Kidney (tissue), 13 donors: ENCODE measurements at regions not wholly inside any gene's neighbourhood (a gene's known extent, or its start where the extent isn't known, plus 50 kb on each side); places are given as distances from the start of the nearest gene placed in this dataset.
A peak's percentile ranks its signal among the peaks of the same experiment; 100 is the strongest.

Experiments used
- DNase-seq, 5 donors: peaks; one replicate each; pipeline ENCODE4 v3.0.0-alpha.2; 2013 to 2020
- FAIRE-seq: peaks from 2 replicates; lab custom pipeline; 2012; peaks lifted over from hg19 to GRCh38; lab: Jason Lieb, UNC
- H3K27ac ChIP-seq, 2 donors: one replicate each; pipeline ENCODE4 v1.7.0; 2013; ENCODE audit warnings: low read depth in 2 of 2, low read length in 2 of 2, inconsistent platforms in 1 of 2
- H3K27me3 ChIP-seq: one replicate; pipeline ENCODE4 v1.7.1; 2013; ENCODE audit warnings: low read length, inconsistent platforms; ENCODE audit not compliant: control insufficient read depth, insufficient read depth
- H3K36me3 ChIP-seq, 3 donors: one replicate each; pipeline versions ENCODE4 v1.7.0 to v1.7.1; 2013; ENCODE audit warnings: low read length in 3 of 3, control low read depth in 1 of 3, inconsistent platforms in 1 of 3; ENCODE audit not compliant: insufficient read depth in 3 of 3, control insufficient read depth in 2 of 3
- H3K4me1 ChIP-seq, 3 donors: one replicate each; pipeline versions ENCODE4 v1.7.0 to v1.7.1; 2013; ENCODE audit warnings: low read length in 3 of 3, inconsistent platforms in 1 of 3, low read depth in 1 of 3; ENCODE audit not compliant: control insufficient read depth in 2 of 3, insufficient read depth in 2 of 3
- H3K4me3 ChIP-seq, 3 donors: one replicate each; pipeline versions ENCODE4 v1.7.0 to v1.8.1; 2013; ENCODE audit warnings: low read length in 3 of 3, control low read depth in 1 of 3, inconsistent platforms in 1 of 3
- H3K9ac ChIP-seq, 3 donors: one replicate each; pipeline versions ENCODE4 v1.7.0 to v1.7.1; 2013; ENCODE audit warnings: low read length in 3 of 3, control low read depth in 1 of 3, inconsistent platforms in 1 of 3
- H3K9me3 ChIP-seq, 3 donors: one replicate each; pipeline versions ENCODE4 v1.7.0 to v1.7.1; 2013; ENCODE audit warnings: low read length in 3 of 3, control low read depth in 1 of 3, inconsistent platforms in 1 of 3; ENCODE audit not compliant: control insufficient read depth in 2 of 3, insufficient read depth in 1 of 3
- intact Hi-C: fragments of 100-400 bp; cut with DNase I; formaldehyde crosslinking; loops from one replicate; pipeline ENCODE4 v1.11.1; 2022
- TF ChIP-seq, protein P1 (sequence below): IDR thresholded peaks from 3 replicates; pipeline ENCODE4 v1.5.1; 2012; ENCODE audit warnings: mild to moderate bottlenecking, moderate library complexity, borderline replicate concordance; ENCODE audit not compliant: insufficient read depth; ENCODE audit errors: extremely low read depth
- donor health status: control.
- donor health status: control.
- donor health status: control.
- donor health status: control.
- donor health status: control.
- donor health status: DM: yes; HTN: yes; CAD: no.
- donor health status: Normal renal cell carcinoma (clear cell type).

DNA sequence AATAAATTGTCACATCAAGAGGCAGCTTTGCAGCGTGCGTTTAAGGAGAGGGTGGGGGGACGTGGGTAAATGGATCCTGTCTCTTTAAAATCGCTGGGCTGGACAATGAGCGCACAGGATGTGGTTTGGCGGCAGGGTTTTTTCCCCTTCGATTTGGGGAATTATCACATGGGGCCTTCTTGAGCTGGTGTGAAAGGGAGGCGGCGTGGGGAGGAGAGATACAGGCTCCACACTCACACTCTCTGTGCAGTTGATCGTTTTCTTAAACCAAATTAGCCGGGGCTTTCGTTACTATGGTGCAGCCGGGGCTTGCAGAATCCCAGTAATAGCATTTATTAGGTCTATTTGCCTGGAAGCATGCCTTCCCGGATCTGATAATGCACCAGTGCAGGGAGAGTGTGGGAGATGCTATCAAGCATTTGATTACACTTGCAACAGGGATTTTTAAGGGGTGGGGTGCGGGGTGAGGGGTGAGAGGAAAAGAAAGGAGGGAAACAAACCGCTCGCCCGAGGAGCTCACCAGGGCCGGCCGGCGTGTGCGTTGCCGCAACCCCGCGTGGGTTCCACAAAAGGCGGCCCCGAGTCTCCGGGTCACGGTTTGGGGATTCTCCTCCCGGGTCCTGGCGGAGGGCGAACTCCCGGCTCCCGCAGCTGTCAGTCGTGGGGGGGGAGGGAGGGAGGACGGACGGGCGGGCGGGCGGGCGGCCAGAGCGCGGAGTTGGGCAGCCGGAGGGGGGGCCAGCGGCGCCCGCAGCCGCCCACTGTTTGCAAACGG is 58.8 kb upstream of the GSE1 start:
- peak overlapping the region in 1 of 3 donors; percentile 46 for H3K9ac ChIP-seq
- DNase-seq (peak in 4 of 5 donors; percentile 59 to 87 (median 76)), FAIRE-seq (no peak)
- intact Hi-C loops: no loop called here
- peaks cover 0 to 25% (median 19%) of the 10 kb centered on the region in 3 donors for H3K4me1 ChIP-seq
- no peaks in the 10 kb centered on the region for H3K27me3 ChIP-seq
- TF ChIP-seq, protein P1, sequence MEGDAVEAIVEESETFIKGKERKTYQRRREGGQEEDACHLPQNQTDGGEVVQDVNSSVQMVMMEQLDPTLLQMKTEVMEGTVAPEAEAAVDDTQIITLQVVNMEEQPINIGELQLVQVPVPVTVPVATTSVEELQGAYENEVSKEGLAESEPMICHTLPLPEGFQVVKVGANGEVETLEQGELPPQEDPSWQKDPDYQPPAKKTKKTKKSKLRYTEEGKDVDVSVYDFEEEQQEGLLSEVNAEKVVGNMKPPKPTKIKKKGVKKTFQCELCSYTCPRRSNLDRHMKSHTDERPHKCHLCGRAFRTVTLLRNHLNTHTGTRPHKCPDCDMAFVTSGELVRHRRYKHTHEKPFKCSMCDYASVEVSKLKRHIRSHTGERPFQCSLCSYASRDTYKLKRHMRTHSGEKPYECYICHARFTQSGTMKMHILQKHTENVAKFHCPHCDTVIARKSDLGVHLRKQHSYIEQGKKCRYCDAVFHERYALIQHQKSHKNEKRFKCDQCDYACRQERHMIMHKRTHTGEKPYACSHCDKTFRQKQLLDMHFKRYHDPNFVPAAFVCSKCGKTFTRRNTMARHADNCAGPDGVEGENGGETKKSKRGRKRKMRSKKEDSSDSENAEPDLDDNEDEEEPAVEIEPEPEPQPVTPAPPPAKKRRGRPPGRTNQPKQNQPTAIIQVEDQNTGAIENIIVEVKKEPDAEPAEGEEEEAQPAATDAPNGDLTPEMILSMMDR: no peak
- H3K9me3 ChIP-seq: no peaks in the 10 kb centered on the region
- H3K4me3 ChIP-seq: peak overlapping the region; percentile 51 to 73 (median 71)
- H3K36me3 ChIP-seq: no peaks in the 10 kb centered on the region
- peak overlapping the region; percentile 89 to 90 for H3K27ac ChIP-seq

DNA sequence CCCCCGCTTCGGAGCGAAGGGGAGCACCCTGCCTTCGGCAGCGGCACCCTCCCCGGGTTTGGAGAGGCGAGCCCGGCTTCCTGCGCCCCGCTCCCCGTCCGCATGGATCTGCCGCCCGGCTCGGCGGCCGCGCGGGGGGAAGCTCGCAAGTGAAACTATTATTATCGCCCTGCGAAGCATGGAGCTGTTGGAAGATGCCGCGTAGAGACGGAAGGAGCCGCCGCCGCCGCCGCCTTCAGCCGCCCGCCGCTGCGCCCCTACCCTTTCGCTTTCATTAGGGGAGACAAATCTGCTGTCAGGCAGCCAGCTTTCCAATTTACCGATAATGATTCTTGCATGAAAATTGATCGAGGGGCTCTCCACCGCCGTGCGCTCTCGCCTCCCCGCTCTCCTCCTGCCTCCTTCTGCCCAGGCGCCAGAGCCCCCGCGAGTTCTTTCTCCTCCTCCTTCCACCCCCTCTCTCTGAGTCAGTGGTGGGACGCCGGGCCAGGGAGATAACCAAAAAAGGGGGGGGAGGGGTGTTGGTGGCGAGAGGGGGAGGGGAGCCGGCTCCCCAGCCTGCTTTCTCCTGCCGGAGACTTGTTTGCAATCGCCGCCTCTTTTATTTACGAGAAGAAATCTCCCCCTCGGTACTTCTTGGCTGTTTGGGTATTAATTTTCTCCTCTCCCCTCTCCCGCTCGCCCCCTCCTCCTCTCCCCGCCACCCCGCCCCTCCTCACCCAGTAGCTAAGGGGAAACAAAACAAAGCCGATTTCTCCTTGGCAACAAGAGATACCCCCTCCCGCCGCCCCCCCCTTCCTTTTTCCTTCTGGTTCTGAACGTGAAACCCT is 58.0 kb upstream of the GSE1 start:
- peak; percentile 85 to 91 (median 87) for DNase-seq

DNA sequence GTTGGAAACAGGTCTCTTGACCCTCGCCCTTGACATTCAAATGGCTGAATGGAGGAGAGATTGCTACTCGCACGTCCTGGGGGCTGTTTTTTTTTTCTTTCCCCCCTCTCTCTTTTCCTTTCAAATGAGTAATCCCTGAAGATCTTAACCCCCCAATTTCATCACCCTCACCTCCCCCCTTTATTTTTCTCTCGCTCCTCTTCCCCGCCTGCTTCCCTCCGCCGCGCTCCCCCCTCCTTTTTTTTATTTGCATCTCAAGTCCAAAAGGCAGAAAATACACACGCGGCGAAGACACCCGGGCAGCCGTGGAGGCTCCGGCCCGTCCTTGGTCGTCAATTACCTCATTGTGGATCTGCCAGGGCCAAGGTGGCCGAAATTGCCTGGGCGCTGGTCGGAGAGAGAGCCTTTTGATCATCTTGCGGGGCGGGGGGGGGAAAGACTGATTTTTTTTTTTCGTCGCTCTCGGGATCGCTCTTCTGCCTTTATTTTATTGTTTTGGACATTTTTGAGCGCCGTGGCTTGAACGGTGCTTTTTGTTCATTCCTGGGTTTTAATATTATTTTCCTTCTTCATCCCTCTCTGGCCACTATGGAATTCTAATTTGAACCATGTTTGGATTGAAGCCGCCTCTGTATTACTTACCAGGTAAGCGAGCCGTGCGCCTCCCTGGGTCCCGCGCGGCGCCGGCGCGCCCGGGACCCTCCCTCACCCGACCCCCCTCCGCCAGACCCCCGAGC is 57.2 kb upstream of the GSE1 start:
- Histone ChIP-seq H3K36me3 (no peaks in the 10 kb centered on the region), H3K4me1 (peaks cover 0 to 26% (median 19%) of the 10 kb centered on the region in 3 donors), H3K9ac (peak overlapping the region; percentile 18 to 71 (median 55)), H3K9me3 (no peaks in the 10 kb centered on the region), H3K4me3 (peak overlapping the region; percentile 57 to 74 (median 73)), H3K27ac (peak overlapping the region; percentile 89 to 96), H3K27me3 (no peaks in the 10 kb centered on the region)
- no peak for FAIRE-seq
- DNase-seq: peak in 4 of 5 donors; percentile 35 to 78 (median 50)
- intact Hi-C loops: no loop called here
- TF ChIP-seq, protein P1: no peak

More for the DNA sequence above, 58.0 kb upstream of the GSE1 start:
- no peaks in the 10 kb centered on the region for H3K36me3 ChIP-seq
- peak overlapping the region; percentile 89 to 90 for H3K27ac ChIP-seq
- peak overlapping the region; percentile 50 to 73 (median 61) for H3K4me3 ChIP-seq
- no peak for FAIRE-seq
- H3K9ac ChIP-seq: peak overlapping the region; percentile 9 to 71 (median 15)
- no peaks in the 10 kb centered on the region for H3K9me3 ChIP-seq
- peaks cover 0 to 28% (median 19%) of the 10 kb centered on the region in 3 donors for H3K4me1 ChIP-seq
- intact Hi-C loops: no loop called here
- H3K27me3 ChIP-seq: no peaks in the 10 kb centered on the region
- TF ChIP-seq, protein P1: no peak
